Keratinocyte (primary cell): ENCODE measurements at regions not wholly inside any gene's neighbourhood (a gene's known extent, or its start where the extent isn't known, plus 50 kb on each side); places are given as distances from the start of the nearest gene placed in this dataset.
A peak's percentile ranks its signal among the peaks of the same experiment; 100 is the strongest.

ENCODE experiments used
- DNase-seq: peaks from one replicate; pipeline ENCODE4 v3.0.0-alpha.2; 2011; ENCODE audit warnings: low read depth, missing footprints, low spot score
- FAIRE-seq: peaks from 2 replicates; lab custom pipeline; 2011; peaks lifted over from hg19 to GRCh38; lab: Jason Lieb, UNC
- H2AFZ ChIP-seq: 2 replicates; pipeline ENCODE4 v1.6.0; 2012; ENCODE audit warnings: low read length, control low read depth, inconsistent platforms; ENCODE audit not compliant: control insufficient read depth
- H3K27ac ChIP-seq: 2 replicates; pipeline ENCODE4 v1.5.1; 2011; ENCODE audit warnings: low read length; ENCODE audit not compliant: control insufficient read depth, insufficient read depth
- H3K27me3 ChIP-seq: 3 replicates; pipeline ENCODE4 v1.6.0; 2011; ENCODE audit warnings: low read length; ENCODE audit not compliant: control insufficient read depth, insufficient read depth; ENCODE audit errors: extremely low read depth
- H3K36me3 ChIP-seq, 2 experiments: 2 replicates in 1 of 2; 3 replicates in 1 of 2; pipeline ENCODE4 v1.5.1; 2011; ENCODE audit warnings: low read length in 2 of 2, mild to moderate bottlenecking in 1 of 2; ENCODE audit not compliant: control insufficient read depth in 2 of 2, insufficient read depth in 2 of 2; ENCODE audit errors: extremely low read depth in 1 of 2
- H3K4me1 ChIP-seq: 3 replicates; pipeline ENCODE4 v1.5.1; 2011; ENCODE audit warnings: low read length; ENCODE audit not compliant: control insufficient read depth, insufficient read depth; ENCODE audit errors: extremely low read depth
- H3K4me2 ChIP-seq: 3 replicates; pipeline ENCODE4 v1.6.0; 2011; ENCODE audit warnings: low read depth, low read length; ENCODE audit not compliant: control insufficient read depth, insufficient read depth; ENCODE audit errors: extremely low read depth
- H3K4me3 ChIP-seq, 3 experiments: fragments of 200-600 bp in 1 of 3; sonication (generic) in 1 of 3; 2 replicates in 2 of 3; 3 replicates in 1 of 3; pipeline ENCODE4 v1.5.1; 2011 to 2016; ENCODE audit warnings: low read length in 3 of 3, mild to moderate bottlenecking in 3 of 3, control low read depth in 2 of 3, inconsistent platforms in 1 of 3, low read depth in 1 of 3, mixed read lengths in 1 of 3, mixed run types in 1 of 3, moderate library complexity in 1 of 3; ENCODE audit not compliant: control insufficient read depth in 2 of 3, insufficient read depth in 2 of 3; ENCODE audit errors: extremely low read depth in 1 of 3
- H3K79me2 ChIP-seq: 2 replicates; pipeline ENCODE4 v1.6.0; 2012; ENCODE audit warnings: low read length; ENCODE audit not compliant: control insufficient read depth, insufficient read depth
- H3K9ac ChIP-seq: 3 replicates; pipeline ENCODE4 v1.6.0; 2011; ENCODE audit warnings: low read length; ENCODE audit not compliant: control insufficient read depth, insufficient read depth; ENCODE audit errors: extremely low read depth
- H3K9me1 ChIP-seq: 3 replicates; pipeline ENCODE4 v1.6.0; 2011; ENCODE audit warnings: low read length; ENCODE audit not compliant: control insufficient read depth, insufficient read depth; ENCODE audit errors: extremely low read depth
- H3K9me3 ChIP-seq: 2 replicates; pipeline ENCODE4 v1.5.1; 2012; ENCODE audit warnings: low read depth, low read length; ENCODE audit not compliant: control insufficient read depth
- H4K20me1 ChIP-seq: 3 replicates; pipeline ENCODE4 v1.6.0; 2011; ENCODE audit warnings: low read length; ENCODE audit not compliant: control insufficient read depth, insufficient read depth; ENCODE audit errors: extremely low read depth
- EZH2 ChIP-seq: IDR thresholded peaks from one replicate; pipeline ENCODE4 v1.6.1; 2012; ENCODE audit warnings: inconsistent platforms, mild to moderate bottlenecking, low read length, moderate library complexity
- dilution Hi-C: fragments of 300-500 bp; cut with MboI; formaldehyde crosslinking; loops from one replicate; pipeline ENCODE4 v1.7.0; 2020; ENCODE audit warnings: low sequenced_read_pairs; ENCODE audit not compliant: extremely low pct_ligation_motif_present
- TF ChIP-seq, protein P1 (sequence below), 3 experiments: IDR thresholded peaks in 1 of 3; conservative IDR thresholded peaks in 1 of 3; optimal IDR thresholded peaks in 1 of 3; 2 replicates in 2 of 3; 3 replicates in 1 of 3; pipeline versions ENCODE3 to v1.5.1; 2011; ENCODE audit warnings: low read length in 3 of 3, mild to moderate bottlenecking in 3 of 3, moderate library complexity in 2 of 3, control low read depth in 1 of 3, inconsistent platforms in 1 of 3; ENCODE audit not compliant: insufficient read depth in 2 of 3; ENCODE audit errors: extremely low read depth in 1 of 3

DNA sequence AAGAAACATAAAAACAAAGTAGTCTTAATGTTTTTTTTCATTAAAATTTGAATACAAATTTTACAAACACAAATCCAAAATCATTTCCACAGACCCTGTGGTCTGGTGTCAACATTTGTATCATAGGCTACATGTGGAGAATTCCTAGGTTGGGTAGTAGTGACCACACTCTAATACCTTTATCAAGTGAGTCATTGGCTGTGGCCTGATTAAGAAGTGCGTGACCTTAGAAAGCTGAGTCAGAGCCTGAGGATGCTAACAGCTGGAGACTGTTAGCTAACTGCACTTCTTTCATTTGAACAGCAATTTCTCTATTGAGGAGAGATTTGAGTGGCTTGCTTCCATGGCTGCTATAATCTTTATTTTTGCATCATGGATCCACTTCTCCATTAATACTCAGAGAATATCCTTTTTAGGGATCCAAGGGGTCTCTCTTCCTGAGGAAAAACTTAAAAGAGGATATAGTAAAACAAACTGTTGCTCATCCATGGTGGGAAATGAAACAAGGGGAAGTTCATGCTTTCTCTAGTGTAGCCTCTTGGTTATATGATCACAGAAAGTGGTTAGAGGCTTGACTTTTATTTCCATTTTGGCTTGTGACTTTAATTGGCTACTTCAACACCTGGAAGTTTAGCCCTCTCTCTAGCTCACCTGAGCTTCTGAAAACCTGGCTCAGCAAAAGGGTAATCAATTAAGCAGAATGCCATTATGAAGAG, 335.8 kb downstream of the PABPC4L start:
- H3K4me1 ChIP-seq: no peaks in the 10 kb centered on the region
- dilution Hi-C loops: no loop called here
- H3K79me2 ChIP-seq: no peaks in the 10 kb centered on the region
- H3K27ac ChIP-seq: no peak overlapping the region
- H2AFZ ChIP-seq: no peak overlapping the region
- TF ChIP-seq, protein P1, sequence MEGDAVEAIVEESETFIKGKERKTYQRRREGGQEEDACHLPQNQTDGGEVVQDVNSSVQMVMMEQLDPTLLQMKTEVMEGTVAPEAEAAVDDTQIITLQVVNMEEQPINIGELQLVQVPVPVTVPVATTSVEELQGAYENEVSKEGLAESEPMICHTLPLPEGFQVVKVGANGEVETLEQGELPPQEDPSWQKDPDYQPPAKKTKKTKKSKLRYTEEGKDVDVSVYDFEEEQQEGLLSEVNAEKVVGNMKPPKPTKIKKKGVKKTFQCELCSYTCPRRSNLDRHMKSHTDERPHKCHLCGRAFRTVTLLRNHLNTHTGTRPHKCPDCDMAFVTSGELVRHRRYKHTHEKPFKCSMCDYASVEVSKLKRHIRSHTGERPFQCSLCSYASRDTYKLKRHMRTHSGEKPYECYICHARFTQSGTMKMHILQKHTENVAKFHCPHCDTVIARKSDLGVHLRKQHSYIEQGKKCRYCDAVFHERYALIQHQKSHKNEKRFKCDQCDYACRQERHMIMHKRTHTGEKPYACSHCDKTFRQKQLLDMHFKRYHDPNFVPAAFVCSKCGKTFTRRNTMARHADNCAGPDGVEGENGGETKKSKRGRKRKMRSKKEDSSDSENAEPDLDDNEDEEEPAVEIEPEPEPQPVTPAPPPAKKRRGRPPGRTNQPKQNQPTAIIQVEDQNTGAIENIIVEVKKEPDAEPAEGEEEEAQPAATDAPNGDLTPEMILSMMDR (optimal IDR thresholded peaks at IDR 0.05 in 1 of 3, IDR thresholded peaks at IDR 0.05 in 1 of 3, conservative IDR thresholded peaks at IDR 0.05 in 1 of 3; ENCODE audit: extremely low read depth in 1 of 3, insufficient read depth in 2 of 3, low read length in 3 of 3): no peak
- TF ChIP-seq EZH2: no peak
- no peaks in the 10 kb centered on the region for H3K9me3 ChIP-seq
- H3K27me3 ChIP-seq: no peaks in the 10 kb centered on the region
- H3K9ac ChIP-seq: no peak overlapping the region
- no peaks in the 10 kb centered on the region for H3K36me3 ChIP-seq
- FAIRE-seq: peak; percentile 59
- no peak overlapping the region for H3K4me3 ChIP-seq
- no peak for DNase-seq
- H4K20me1 ChIP-seq: no peaks in the 10 kb centered on the region
- no peaks in the 10 kb centered on the region for H3K9me1 ChIP-seq
- H3K4me2 ChIP-seq: no peak overlapping the region

DNA sequence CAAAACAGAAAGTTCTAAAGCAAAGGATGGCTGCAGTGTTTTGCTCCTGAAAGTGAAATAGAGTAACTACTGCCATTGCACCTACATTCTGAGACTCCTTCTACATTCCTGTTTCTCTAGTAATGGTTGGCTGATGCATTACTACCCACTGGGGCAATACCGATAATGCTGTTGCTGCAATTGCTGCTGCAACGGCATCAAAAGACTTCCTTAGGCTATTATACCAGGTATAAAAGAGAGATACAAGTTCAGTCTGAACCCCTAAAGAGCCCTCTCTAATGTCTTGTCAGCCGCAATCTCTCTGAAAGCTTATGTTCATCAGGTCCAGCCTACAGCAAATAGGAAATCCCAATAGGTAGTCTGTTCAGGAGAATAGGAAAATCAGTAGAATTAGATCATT, 338.4 kb downstream of the PABPC4L start:
- DNase-seq: no peak
- H3K4me2 ChIP-seq: no peak overlapping the region
- dilution Hi-C loops: no loop called here
- no peaks in the 10 kb centered on the region for H3K9me1 ChIP-seq
- FAIRE-seq: no peak
- H3K36me3 ChIP-seq: no peaks in the 10 kb centered on the region
- no peak overlapping the region for H3K27ac ChIP-seq
- H3K4me1 ChIP-seq: no peaks in the 10 kb centered on the region
- H3K27me3 ChIP-seq: no peaks in the 10 kb centered on the region
- H3K9me3 ChIP-seq: no peaks in the 10 kb centered on the region
- no peak overlapping the region for H2AFZ ChIP-seq
- H3K79me2 ChIP-seq: no peaks in the 10 kb centered on the region
- no peak overlapping the region for H3K4me3 ChIP-seq
- no peak overlapping the region for H3K9ac ChIP-seq
- TF ChIP-seq, protein P1 (optimal IDR thresholded peaks at IDR 0.05 in 1 of 3, IDR thresholded peaks at IDR 0.05 in 1 of 3, conservative IDR thresholded peaks at IDR 0.05 in 1 of 3; ENCODE audit: extremely low read depth in 1 of 3, insufficient read depth in 2 of 3, low read length in 3 of 3): no peak
- no peak for TF ChIP-seq EZH2
- H4K20me1 ChIP-seq: no peaks in the 10 kb centered on the region
